ENCODE measurements at regions not wholly inside any gene's neighbourhood (a gene's known extent, or its start where the extent isn't known, plus 50 kb on each side); places are given as distances from the start of the nearest gene placed in this dataset.

DNA sequence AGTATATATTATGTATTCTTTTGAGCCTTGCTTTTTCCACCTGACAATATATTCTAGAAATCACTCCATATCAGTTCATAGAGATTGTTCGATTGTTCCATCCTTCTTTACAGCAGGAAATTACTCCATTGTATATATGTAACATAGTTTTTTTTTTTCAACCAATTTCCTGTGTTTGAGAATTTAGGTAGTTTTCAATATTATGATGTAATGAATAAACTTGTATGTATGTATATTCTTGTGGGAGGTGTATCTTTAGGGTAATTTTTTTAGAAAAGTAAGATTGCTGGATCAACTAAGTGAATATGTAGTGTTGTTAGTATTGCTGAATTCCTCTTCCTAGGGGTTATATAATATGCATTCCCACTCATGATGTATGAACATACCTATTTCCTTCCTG lies 165.9 kb upstream of the PITX1 start:
- DNase-seq: no peak

DNA sequence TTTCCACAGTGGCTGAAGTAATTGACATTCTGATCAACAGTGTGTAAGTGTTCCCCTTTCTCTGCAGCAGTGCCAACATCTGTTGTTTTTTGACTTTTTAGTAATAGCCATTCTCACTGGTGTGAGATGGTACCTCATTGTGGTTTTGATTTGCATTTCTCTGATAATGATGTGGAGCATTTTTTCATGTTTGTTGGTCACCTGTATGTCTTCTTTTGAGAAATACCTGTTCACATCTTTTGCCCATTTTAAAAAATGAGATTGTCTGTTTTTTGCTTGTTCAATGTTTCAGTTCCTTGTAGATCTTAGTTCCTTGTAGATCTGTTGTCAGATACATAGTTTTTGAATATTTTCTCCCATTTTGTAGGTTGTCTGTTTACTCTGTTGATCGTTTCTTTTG lies 162.5 kb upstream of the PITX1 start:
- no peak for DNase-seq

DNA sequence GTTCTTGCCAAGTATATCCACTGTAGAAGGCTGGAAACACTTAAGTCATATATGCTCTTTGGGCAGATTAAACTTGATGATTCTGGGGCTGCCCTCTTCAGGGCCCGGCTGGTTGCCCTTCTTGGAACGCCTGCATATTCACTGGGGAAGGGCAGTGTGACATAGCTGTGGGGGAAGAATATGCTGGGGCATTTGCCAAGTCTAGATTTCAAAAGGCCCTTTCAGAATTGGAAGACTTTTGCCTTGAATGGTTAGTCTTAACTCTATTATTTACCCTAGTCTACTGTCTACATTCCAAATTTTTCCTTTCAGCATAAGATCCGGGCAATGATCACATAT lies 161.2 kb upstream of the PITX1 start:
- DNase-seq: no peak

DNA sequence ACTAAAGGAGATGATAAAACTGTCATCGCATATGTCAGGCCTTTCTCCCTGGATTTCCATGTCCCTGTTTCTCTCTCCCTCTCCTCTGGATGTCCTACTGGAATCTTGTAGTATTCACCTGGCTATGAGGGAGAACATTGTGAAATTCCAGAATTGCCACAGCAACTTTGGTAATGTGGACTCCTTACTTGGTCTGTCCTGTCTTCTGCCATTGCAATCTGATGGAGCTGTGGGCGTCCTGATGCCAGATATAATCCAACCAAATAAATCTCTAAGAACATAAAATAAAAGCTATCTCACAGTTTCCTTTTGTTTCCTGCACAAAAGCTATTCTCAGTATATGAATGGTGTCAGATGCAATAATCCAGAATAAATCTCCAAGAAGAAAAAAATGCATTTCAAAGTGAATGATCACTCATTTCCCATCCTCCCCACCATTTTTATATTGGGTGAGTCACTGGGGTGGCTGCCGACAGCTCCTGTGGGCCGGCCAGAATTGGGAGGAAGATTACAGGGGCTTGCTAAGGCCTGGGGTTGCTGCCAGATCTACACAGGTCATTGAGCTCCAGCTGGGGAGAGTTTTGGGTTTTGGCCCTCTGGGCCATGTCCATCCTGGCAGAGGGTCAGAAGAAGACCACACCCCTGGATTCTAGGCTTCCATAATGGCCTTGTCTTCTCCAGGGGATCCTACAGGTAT lies 160.7 kb upstream of the PITX1 start:
- DNase-seq: no peak

DNA sequence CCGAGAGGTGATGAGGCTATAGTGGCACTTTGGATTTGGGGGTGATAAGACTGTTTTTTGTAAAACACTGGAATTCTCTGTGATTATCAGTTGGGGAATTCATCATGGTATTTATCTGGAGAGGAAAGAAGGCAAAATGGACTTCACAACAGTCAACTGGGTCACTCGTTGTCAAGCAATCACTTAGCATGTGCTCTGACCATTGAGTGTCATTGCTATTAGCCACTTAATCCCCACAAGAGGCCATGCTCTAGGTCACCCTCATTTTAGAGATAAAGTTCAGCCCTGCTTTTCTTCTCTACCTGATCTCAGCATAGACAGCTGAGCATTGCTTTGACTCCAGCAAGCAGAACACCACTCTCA lies 160.1 kb upstream of the PITX1 start:
- no peak for DNase-seq

DNA sequence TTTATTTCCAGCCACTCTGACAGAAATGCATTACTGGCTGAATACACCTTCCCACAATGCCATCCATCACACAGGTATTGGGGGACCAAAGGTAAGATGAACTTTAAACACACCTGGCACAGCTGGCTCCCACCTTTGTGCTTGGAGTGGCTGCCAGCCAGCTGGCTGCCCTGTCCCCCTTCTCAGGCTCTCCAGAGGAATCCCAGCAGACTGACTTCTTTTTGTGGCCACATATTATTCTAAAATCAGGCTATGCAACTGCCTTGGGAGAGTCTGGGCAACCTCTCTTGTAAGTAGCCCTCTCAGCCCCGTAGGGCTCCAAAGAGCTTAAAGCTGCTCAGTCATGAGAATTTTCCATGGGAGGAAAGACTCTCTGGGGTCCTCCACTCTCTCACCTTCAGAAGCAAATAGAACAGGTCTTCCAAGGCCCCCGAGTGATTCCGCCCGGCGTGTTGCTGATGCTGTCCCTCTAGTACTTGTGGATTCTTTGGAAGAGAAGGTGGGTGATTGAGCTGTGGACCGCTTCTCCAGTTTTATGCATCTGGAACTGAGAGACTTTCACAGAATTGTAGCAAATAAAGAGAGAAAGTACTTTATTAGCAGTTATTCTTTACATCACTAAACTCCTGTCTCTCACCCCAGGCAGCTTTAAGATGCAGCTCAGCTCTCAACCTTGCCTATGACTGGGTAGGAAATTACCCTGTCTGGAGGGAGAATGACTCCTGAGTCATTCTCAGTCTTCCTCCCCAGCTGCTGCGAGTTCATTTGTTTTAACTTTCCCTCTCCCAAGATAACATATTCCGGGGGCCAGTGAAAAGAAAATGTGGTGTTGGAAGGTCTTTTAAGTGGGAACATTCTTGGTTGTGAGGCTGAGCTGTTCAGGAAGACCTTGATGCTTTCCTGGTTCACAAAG lies 159.4 kb upstream of the PITX1 start:
- no peak for DNase-seq

DNA sequence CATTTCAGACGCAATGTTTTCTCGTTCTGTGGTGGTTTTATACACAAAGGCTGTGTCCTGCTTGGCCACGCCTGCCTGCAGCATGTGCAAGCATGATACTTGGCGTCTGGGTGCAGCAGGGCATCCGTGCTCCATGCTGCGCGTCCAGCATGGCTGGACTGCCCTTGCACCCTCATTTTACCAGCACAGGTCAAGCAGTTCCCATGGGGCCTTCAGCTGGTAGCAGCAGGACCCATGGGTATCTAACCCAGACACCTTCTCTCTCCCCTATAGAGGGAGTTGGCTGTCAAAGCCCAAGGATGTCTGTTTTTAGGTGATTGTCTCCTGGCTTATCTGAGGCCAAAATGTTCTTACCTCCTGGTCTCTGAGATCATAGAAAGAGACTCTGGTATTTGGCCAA lies 158.3 kb upstream of the PITX1 start:
- DNase-seq: no peak

DNA sequence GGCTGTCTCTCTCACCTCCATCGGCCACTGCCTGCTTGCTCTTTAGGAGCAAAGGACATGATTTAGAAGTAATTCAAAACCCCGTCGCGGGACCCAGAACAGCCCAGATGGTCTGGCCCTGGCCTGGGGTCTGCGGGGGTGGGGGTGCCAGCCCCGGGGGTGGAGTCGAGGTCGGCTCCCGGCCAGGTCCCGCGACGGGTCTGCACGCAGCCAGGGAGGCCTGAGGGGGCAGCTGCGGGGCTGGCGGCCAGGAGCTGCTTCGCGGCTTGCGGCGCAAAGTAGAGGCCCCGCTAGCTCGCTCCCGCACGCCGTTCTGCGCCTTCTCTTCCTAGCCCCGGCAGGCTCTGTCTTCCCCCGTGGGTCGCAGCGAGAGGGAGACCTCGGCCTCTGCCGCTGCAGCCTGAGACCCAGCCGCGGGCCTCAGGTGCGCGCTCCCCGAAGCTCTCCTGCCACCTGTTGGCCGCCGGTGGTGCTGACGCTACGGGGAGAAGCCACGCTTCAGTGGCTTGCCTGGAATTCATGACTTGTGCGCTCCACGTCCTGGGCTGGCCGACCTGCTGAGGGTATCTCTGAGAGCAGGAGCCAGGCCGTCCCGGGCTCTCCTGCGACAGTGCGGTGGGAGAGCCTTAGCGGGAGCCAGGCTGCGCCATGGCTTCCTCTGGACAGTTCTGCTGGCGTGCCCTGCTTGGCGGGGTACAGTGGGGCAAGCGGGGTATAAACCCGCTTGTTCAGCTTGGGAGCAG lies 157.2 kb upstream of the PITX1 start:
- DNase-seq: peak; percentile 50 to 54

DNA sequence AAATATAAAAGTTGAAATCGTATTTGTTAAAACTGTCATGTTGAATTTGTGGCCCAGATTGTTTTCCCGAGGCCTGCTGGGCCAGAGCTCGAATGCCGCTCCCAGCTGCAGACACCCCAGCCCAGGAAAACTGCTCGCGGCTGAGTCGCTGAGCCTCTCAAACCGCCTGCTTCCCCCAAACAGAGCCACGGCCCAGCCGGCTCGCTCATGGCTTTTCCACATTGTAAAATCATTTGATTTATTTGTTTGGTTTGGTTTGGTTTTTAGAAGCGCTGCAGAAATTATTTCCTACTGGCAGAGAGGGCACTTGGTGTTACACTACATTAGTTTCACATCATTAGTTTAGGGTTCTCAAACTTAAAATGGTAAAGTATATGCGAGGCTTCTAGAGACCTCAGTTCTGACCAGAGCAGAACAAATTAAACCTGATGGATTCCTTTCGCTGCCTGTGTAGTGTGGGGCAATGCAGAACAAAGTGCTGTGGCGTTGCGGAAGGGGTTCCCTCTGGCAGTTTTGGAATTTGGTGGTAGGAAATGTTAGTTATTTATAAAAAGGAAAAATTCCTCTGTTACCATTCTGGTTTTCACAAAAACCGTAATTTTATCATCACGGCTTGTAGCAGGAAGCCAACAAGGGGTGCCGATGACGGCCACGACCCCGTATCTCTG lies 156.5 kb upstream of the PITX1 start:
- DNase-seq: no peak

DNA sequence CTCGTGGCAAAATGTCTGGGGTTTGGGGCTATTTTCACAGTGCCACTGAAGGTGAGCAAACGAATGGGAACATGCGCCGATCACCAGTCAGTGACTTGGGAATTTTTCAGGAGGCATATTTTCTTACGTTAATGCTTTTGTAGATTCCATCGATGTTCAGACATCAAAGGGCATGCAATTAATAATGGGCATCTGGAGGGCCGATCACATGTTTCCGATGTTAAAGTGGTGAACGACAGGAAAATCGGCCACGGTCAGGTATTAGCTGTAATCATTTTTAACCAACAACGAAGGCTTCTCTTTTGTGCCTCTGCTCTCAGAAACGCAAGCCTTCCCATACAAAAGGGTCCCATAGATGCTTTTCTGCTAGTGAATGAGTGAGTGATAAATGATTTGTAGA lies 155.0 kb upstream of the PITX1 start:
- no peak for DNase-seq

DNA sequence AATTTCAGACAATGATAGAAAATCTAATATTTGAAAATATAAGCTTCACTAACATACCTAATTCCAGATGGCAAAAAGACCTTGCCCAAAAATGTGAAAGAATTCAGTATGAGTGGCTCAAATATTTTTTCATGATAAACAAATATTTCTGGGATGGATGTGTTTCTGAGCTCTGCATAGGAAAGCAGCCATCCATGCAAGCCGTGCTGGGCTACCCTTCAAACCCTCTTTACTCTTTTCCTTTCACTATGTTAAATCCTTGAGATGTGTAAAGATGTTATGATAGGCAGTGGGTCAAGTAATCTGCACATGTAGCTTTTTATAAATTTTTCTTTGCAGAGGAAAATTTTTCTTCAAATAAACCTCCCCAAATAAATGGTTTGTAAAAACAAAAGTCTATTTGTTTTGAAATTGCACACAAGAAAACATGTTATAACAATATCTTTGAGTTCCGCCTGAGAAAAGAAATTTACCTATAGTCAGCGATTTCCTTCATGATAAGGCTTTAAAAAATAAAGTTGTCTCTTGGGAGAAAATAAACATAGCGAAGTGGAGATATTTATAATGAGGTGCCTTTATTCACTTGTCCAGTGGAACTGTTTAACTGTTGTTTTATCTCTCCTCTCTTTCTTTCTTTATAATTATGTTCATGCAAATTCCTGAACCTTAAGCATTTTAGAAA lies 154.3 kb upstream of the PITX1 start:
- no peak for DNase-seq

DNA sequence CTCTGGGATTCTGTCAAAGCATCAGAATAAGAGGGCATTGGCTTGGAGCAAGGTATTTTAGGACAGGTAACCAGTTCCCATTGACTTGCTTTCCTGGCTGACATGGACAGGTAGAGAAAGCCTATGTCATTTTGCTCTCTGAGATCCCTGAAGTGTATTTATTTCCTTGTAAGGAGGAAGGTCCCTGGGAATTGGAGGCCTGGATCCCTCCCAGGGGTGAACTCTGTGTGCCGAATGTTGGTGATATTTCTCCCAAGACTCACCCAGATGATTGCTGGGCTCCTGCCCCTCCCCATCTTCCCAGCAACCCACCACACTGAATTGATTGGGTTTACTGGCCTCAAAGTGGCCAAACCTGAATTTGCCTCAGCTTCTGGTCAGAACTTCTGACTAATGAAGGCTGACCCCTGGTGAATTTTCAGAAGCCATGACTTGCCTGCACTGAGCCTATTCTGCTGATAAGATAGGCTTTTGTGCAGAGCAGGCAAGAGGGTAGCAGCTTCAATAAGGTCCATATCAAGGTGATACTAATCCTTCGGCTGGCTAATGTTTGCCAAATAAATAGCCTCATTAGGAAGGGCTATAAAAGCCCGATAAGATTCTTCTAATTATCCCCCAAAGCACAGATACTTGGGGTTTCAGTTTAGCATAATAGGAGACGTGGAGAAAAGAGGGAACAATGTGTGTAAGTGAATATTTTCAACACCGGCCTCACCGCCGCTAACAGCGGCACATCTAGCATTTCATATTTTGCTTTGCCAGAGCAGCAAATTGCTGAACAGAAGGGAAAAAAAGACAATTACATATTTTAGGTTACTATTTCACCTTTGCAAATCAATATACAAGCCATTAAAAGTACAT lies 152.9 kb upstream of the PITX1 start:
- no peak for DNase-seq

DNA sequence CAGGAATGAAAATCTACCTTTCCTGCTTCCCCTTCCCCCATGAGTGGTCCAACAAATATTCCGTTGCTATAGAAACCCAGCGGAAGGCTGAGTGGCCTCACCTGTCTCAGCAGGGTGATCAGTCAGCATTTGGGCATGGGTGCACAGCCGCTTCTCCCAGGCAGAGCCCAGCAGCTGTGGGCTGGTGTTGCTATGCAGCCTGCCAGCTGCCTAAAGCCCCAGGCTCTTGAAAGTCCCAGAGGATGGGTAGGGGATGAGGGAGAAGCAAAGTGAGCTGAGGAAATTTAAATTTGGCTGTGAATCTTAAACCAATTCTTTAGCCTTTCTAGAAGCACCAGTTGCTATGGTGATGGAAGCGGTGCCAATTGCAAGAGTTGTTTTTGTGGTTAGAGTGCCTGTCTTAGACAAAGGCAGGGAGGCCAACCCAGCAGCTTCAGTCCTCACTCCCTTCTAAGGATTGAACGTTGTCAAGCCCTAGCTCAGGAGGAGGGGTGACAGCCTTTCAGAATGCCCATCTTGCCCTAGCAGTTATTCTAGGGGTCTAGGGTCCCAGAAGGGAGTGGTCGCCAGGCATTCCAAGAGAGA lies 151.5 kb upstream of the PITX1 start:
- no peak for DNase-seq

DNA sequence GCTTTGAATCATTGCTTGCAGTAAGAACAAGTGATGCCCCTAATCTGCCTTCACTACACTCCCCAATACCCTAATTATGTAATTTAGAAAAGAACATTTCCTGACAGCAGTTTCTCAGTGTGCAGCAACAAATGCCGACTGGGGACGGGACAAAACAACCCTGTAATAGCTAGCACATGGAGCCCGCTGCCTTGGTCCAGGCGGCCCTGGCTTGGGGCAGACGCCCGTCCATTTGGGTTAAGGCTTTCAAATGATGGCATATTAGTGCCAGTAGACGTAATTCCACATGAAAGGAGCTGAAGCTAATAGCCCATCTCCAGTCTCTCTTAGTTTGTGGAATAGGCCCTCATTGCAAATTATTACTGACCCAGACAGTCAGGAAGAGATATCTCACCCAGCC lies 150.6 kb upstream of the PITX1 start:
- DNase-seq: no peak

DNA sequence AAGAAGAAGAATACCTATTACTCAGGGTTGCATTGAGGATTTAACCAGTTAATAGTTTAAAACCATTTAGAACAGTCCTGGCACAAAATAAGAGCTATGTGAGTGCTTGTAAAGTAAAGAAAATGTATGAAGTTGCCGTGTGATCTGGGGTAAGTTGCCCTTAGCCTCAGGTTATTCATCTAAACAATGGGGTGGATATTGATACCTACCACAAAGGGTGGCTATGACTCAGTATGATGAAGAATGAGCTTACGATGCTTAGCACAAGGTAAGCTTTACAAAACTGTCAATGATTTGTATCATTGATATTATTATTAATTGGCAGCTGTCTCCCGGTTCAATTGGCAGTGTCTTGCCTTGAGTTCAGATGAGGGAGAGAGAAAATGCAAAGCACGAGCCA lies 149.4 kb upstream of the PITX1 start:
- DNase-seq: no peak

DNA sequence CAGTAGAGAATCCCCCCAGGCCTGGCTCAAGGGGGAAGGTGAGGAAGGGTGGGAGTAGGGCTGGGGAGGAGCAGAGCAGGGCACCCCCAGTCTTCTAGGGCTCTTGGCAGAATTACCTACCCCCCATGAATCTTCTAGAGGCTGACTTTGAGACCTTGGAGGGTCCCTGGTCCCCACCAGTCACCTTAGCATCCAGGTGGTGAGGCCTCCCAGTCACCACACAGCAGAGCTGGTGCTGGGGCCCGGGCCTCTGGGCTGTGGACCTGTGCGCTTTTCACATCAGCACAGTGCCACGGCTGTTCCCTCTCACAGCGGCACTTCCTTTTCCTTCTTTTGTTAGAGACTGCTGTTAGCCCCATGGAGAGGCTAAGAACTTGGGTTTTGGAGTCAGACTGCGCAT lies 148.6 kb upstream of the PITX1 start:
- no peak for DNase-seq

DNA sequence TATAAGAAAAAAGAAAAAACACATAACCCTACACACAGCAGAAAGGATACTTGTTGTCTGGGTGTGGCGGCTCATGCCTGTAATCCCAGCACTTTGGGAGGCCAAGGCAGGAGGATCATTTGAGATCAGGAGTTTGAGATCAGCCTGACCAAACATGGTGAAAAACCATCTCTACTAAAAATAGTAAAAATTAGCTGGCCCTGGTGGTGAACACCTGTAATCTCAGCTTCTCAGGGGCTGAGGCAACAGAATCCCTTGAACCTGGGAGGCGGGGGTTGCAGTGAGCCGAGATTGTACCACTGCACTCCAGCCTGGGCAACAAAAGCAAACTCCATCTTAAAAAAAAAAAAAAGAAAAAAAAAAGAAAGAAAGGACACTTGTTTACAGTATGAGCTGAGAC lies 147.6 kb upstream of the PITX1 start:
- DNase-seq: no peak

DNA sequence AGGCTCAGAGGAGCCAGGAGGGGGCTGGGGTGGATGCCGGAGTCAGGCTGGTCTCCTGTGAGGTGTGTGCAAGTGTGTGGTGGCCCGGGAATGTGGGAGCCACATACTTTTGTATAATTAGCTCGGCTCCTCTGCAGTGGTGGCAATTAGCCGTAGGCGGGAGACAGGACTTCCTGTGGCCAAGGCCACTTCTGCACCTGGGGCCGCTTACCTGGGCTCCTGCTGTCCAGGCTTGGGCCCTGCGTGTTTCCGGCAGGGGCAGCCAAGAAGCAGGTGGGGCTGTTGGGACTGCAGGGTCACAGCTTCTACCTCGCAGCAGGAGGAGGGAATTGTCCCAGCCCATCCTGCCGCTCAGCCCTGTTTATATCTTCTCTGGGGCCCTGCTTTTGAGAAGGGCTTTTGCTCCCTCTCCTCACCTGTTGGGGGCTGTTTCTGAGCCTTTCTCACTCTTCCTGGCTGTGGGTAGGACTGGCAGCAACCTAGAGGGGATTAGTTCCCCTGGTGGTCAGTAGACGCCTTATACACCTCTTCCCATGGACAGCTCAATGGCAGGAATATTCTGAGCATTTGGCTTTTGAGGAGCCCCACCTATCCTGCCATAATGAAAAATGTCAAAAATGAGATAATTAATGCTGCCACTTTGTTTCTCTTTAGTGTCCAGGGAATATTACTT lies 145.4 kb upstream of the PITX1 start:
- DNase-seq: no peak

DNA sequence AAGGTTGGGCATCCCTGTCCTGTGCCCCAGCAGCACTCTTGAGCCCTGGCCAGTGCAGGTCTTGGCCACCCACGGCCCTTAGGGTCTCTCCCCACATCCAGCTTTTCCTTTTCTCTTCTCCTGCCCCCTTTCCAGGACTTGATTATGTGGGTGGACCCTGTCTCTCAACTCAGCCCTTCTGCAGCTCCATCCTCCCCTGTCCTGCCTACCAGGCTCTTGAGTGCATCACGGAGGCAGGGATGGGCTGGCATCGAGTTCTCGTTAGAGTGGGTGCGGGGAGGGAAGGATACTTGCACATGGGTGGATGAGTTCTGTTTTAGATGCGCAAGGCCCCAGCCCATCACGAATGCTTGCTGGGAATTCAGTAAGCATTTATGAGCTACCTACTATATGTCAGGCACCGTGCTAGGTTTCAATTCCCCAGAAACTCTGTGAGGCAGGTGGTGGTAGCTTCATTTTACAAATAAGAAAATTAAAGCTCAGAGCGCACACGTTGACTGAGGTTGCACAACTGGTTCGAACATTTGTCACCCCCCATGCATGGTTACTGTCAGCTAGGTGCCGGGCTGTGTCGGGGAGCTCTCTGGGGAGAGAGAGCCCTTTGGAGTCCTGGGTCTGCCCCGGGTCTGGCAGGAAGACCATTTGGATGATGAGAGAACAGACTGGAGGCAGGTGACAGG lies 144.6 kb upstream of the PITX1 start:
- no peak for DNase-seq

DNA sequence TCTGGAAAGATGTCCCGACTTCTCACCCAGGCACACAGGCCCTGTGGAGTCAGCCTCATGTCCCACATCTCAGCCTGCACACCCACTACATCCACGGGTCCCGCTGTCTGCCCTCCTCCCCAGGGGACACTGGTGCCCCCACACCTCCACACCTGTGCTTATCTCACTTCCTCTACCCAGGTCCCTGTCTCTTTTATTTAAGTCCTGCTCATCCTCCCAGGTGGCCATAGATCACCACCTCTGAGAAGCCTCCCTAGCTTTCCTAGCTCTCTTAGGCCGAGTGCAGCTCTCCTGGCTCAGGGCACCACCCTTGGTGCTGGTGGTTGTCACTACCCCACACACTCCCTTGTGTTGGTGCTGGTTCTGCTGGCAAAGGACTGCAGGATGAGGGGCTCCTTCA lies 143.6 kb upstream of the PITX1 start:
- DNase-seq: no peak
